Hematopoietic multipotent progenitor cell (in vitro differentiated cells): ENCODE measurements at regions not wholly inside any gene's neighbourhood (a gene's known extent, or its start where the extent isn't known, plus 50 kb on each side); places are given as distances from the start of the nearest gene placed in this dataset.
"Not testable (repeated sequence)": the region's sequence is repeated elsewhere in the genome, so short reads cannot be mapped to it uniquely, and the experiment has no call there.

Experiments used
- DNase-seq, 3 donors: peaks; one replicate each; pipeline ENCODE4 v3.0.0-alpha.2; 2011 to 2015; ENCODE audit warnings: low read depth in 2 of 3, low spot score in 2 of 3

DNA sequence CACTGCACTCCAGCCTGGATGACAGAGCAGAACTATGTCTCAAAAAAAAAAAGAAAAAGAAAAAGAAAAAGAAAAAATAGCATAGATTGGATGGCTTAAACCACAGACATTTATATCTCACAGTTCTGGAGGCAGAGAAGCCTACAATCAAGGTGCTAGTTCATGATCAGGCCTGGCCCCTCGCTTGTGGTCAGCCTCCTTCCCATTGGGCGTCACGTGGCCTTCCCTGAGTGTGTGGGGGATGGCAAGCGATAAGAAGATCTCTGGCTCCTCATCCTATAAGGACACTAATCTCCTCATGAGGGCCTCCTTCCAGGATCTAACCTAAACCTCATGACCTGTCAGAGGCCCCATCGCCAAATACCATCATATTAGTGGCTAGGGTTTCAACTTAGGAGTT is 320.2 kb upstream of the SPATA31A3 start:
- not testable (repeated sequence) for DNase-seq

- DNase-seq = not testable (repeated sequence)
Observed at GRCh38 chr9:67307109-67307508, 314.8 kb upstream of the SPATA31A3 start.

GRCh38 chr9:67288797-67289196 is 296.4 kb upstream of the SPATA31A3 start:
- not testable (repeated sequence) for DNase-seq

GRCh38 chr9:67288117-67288735 is 295.9 kb upstream of the SPATA31A3 start:
- not testable (repeated sequence) for DNase-seq

DNA sequence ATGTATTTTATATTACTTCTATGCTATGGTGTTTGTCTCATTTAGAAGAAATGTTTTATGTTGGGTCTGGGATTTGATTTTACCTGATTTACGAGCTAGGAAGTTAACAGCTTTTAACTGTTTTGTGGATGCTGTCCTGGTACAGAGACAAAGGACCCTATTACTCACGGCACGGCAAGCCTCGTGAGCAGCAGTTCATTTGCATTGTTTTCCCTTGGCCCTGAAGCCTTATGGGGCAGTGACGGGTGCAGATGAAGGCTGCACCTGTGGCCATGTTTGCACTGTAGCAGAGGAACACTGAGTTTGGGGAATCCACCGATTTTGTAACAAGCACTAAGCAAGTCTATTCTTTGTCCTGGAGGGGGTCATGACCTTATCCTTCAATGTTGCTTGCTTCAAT is 291.9 kb upstream of the SPATA31A3 start:
- DNase-seq = not testable (repeated sequence)

- not testable (repeated sequence) for DNase-seq
Observed at GRCh38 chr9:67281574-67281973, 289.2 kb upstream of the SPATA31A3 start.

DNA sequence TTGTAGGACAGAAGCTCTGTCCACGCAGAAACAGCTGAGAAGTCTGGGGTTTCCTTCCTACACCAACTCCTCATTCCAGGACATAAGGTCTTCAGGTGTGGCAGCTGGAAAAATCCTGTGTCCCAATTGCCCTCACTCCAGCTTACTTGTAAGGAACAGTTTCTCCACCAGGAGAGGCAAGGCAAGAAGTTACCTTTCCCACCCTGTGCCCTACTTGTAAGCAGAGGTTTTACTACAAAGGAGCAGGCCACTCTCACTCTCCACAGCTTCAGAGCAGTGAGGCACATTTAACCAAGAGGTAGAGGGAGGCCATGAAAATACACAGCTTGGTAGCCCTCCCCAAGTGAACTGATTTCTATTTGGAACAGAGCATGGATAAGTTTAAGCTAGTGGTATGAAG is 277.3 kb upstream of the SPATA31A3 start:
- DNase-seq = not testable (repeated sequence)

GRCh38 chr9:67257894-67258293 is 265.5 kb upstream of the SPATA31A3 start:
- not testable (repeated sequence) for DNase-seq

DNA sequence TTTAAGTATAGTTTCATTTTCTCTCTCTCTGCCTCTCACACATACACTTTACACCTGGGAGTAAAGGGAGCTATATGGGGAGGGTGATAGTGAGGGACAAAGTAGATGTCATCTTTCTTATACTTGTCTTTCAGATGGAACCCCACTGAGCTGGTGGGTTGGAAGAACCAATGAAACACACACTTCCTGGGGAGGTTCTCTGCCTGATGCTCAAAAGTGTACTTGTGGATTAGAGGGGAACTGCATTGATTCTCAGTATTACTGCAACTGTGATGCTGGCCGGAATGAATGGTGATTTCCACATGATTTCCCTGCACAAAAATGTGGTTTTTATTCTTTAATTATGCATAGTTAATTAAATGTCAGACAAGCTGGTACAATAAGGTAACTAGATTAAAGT is 256.6 kb upstream of the SPATA31A3 start:
- not testable (repeated sequence) for DNase-seq

DNA sequence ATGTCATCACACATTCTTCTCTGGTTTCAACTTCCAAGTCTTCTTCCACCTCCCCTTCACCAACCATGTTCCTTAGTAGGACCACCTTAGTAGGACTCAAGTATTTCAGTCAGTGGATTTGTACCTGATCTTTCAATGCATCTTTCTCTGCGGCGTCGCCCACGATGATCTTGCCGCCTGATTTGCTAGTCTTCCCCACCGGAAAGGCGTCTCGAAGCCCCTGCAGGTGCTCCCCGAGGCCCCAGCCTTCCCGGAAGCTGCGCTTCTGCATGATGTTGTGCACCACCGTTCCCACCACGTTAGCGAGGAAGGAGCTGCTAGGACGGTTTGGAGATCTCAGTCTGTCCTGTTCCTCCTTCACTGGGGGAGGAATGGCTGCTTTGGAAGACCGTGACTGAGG is 219.7 kb upstream of the SPATA31A3 start:
- DNase-seq = not testable (repeated sequence)

- not testable (repeated sequence) for DNase-seq
Observed at GRCh38 chr9:67210842-67211241, 218.5 kb upstream of the SPATA31A3 start.

GRCh38 chr9:67208831-67209437 is 216.6 kb upstream of the SPATA31A3 start:
- DNase-seq = not testable (repeated sequence)

DNA sequence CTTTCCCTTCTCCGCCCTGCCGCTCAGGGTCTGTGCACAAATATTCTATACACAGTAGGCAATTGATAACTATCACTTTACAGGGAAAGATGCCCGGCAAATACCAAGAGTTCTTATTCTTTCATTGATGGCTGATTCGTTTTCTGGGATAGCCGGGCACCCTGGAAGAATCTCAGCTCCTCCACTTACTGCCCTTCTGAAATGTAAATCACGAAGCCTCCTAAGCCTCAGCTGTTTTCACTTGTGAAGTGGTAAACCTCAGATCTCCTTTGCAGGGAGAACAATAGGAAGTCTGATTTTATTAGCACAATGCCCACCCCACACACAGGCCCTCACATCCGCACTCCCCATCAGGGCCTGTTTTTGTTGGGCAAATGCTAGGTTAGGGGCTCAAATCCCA is 203.8 kb upstream of the SPATA31A3 start:
- DNase-seq = not testable (repeated sequence)

- DNase-seq = not testable (repeated sequence)
Observed at GRCh38 chr9:67195357-67195756, 203.0 kb upstream of the SPATA31A3 start.

DNA sequence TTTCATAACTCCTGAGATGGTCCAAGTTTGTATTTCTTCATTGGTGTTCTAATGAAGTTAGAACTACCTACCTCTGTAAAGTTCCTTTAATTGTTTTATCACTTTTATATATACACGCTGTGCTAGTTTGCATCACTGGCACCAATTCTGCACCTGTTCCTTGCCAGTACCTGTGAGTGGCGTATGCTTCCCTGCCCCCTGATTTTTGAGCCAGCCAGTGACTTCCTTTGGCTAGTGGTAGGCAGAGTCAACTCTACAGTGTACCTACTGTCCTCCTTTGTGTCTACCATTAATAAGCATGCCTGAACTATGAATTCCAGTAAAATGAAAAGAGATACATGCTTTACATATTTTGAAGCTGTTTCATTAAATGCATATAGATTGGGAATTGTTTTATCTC is 186.8 kb upstream of the SPATA31A3 start:
- not testable (repeated sequence) for DNase-seq

DNA sequence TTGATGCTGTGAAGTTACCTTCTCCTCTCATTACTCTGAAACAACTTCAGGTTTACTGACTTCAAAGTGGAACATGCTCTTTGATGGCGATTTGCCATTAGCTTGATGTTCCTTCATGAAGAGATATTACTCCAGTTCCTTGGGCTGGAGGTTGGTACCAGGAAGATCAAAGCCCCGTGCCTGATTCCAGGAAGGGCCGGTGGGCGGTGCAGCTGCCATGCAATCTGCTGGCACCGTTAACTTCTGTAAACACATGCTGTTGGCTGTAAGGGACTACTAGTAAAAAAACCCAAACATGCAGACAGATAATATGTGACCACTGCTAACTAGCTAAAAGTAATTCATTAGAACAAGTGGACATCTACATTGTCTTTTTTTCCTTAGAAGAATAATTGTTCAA is 182.8 kb upstream of the SPATA31A3 start:
- not testable (repeated sequence) for DNase-seq

DNA sequence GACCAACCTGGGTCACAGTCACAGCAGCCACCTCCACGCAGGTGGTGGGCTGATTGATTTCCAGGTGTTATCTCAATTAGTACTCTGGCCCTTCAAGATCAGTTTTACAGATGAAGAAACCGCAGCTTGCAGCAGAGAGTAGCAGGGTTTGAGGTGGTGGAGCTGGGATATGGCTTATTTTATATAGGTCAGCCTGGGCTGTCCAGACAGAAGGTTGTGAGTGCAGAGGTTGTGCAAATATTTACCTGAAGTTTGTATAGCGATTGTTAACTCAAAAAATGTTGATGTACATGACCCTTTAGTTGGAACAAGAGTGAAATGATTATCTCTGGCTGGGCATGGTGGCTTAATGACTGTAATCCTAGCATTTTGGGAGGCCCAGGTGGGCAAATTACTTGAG is 179.4 kb upstream of the SPATA31A3 start:
- DNase-seq = not testable (repeated sequence)

DNA sequence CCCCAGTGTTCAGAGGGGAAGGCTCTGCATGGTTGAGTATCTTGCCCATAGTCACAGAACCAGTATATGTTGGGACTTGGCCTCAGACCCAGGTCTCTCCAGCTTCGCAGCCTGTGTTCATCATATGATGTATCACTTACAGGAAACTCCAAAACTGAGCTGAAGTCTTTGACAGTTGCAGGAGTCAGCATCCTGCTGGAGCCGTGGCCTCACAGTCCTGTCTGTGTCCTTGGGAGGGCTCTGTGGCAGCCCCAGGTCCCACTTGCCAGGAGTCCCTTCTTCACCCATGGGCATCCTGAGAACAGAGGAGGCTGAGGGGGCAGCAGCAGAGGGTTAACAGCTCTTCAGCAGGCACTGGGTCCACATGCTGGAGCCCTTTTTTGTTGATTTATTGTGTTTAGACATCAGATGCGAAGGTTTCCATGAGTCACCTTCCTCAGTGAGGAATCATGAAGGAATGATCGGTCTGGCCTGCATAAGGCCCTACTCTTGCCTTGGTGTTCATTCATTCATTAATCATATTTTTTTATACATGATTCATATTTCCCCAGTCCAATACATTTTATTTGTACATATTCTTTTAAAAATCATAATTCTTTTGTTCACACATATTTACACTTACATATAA is 176.3 kb upstream of the SPATA31A3 start:
- DNase-seq = not testable (repeated sequence)

DNA sequence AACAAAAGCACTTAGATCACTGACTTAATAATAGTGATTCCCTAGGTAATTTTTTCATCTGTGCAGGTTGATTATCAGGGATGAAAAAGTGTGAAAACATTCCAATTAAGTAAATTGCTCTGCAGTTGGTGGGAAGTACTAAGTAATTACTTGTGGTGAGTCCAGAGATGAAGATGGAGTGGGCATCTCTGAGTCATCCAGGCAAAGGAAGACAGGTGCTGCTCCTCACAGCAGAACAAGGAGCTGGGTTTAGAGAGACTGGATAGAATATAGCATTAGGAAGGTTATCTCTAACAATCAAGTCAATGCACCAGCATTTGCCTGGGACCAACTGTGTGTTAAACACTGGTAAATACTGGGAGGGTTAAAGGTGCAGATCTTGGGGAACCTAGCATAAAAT is 174.0 kb upstream of the SPATA31A3 start:
- not testable (repeated sequence) for DNase-seq

- not testable (repeated sequence) for DNase-seq
Observed at GRCh38 chr9:67162827-67163226, 170.5 kb upstream of the SPATA31A3 start.

- DNase-seq = not testable (repeated sequence)
Observed at GRCh38 chr9:67155218-67155617, 162.9 kb upstream of the SPATA31A3 start.

- not testable (repeated sequence) for DNase-seq
Observed at GRCh38 chr9:67153501-67153900, 161.2 kb upstream of the SPATA31A3 start.
